ENCODE measurements at regions not wholly inside any gene's neighbourhood (a gene's known extent, or its start where the extent isn't known, plus 50 kb on each side); places are given as distances from the start of the nearest gene placed in this dataset.

DNA sequence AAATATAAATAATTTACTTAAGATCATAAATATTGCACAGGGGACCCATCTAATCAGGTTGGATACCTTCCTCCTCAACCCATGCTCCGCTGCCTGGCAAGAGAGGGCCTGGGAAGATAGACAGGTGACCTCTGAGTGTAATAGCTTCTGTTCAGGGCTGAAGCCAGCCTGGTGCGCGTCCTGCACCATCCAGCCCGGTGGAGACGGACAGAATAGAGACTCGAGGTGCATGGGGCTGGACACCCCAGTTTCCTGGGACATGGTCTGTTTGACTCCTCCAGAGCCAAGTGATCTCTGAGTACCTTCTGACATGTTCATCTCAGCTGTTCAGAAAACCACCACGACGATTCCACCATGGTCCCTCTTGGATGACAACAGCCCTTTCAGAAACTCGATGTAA lies 209.3 kb upstream of the MYT1L start:
- intact Hi-C loops (cut with micrococcal nuclease; ENCODE audit: unreplicated experiment) (no loop called here), in situ Hi-C loops (cut with MboI) (no loop called here)
- Histone ChIP-seq H3K27ac (ENCODE audit: control insufficient read depth, insufficient read depth) (no peak overlapping the region), H3K79me2 (ENCODE audit: control insufficient read depth, insufficient read depth, low read length) (no peaks in the 10 kb centered on the region), H3K27me3 (replicated peaks in 1 of 2; ENCODE audit: control insufficient read depth in 2 of 2, insufficient read depth in 2 of 2, low read length in 1 of 2) (no peaks in the 10 kb centered on the region), H2AFZ (ENCODE audit: control insufficient read depth, low read depth, low read length) (no peak overlapping the region), H3K4me2 (ENCODE audit: control insufficient read depth, insufficient read depth) (no peak overlapping the region), H3K9me3 (replicated peaks; ENCODE audit: control insufficient read depth, insufficient read depth, low read length) (no peaks in the 10 kb centered on the region), H3K36me3 (ENCODE audit: control insufficient read depth in 2 of 2, insufficient read depth in 2 of 2, low read length in 1 of 2) (no peaks in the 10 kb centered on the region), H4K20me1 (ENCODE audit: control insufficient read depth, insufficient read depth) (no peaks in the 10 kb centered on the region), H3K4me3 (no peak overlapping the region), H3K4me1 (ENCODE audit: control insufficient read depth, insufficient read depth, low read length) (no peaks in the 10 kb centered on the region), H3K9ac (ENCODE audit: control insufficient read depth, insufficient read depth, low read length) (no peak overlapping the region)
- FAIRE-seq: no peak
- TF ChIP-seq RFX5 (IDR thresholded peaks at IDR 0.05; ENCODE audit: low read depth, low read length): no peak
- TF ChIP-seq MYC (IDR thresholded peaks at IDR 0.05; ENCODE audit: insufficient read depth, insufficient read length, insufficient replicate concordance, low read length, severe bottlenecking): no peak
- TF ChIP-seq, protein P1, sequence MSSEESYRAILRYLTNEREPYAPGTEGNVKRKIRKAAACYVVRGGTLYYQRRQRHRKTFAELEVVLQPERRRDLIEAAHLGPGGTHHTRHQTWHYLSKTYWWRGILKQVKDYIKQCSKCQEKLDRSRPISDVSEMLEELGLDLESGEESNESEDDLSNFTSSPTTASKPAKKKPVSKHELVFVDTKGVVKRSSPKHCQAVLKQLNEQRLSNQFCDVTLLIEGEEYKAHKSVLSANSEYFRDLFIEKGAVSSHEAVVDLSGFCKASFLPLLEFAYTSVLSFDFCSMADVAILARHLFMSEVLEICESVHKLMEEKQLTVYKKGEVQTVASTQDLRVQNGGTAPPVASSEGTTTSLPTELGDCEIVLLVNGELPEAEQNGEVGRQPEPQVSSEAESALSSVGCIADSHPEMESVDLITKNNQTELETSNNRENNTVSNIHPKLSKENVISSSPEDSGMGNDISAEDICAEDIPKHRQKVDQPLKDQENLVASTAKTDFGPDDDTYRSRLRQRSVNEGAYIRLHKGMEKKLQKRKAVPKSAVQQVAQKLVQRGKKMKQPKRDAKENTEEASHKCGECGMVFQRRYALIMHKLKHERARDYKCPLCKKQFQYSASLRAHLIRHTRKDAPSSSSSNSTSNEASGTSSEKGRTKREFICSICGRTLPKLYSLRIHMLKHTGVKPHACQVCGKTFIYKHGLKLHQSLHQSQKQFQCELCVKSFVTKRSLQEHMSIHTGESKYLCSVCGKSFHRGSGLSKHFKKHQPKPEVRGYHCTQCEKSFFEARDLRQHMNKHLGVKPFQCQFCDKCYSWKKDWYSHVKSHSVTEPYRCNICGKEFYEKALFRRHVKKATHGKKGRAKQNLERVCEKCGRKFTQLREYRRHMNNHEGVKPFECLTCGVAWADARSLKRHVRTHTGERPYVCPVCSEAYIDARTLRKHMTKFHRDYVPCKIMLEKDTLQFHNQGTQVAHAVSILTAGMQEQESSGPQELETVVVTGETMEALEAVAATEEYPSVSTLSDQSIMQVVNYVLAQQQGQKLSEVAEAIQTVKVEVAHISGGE (CRISPR knock-in tag; IDR thresholded peaks at IDR 0.05): no peak
- no peak for ATAC-seq
- BruUV-seq (replicated peaks): no TSS peak
- POLR2A ChIA-PET: no interaction called here
- 16% methylated on average over 9 of the region's 9 CpGs for WGBS (ENCODE audit: insufficient coverage, insufficient replicate concordance, low lambda C conversion rate, missing lambda C conversion rate)
- CTCF ChIA-PET: no interaction called here
- no peak for DNase-seq (ENCODE audit: low read depth, low spot score)
- SMC1A ChIA-PET (ENCODE audit: uncharacterized antibody, unreplicated experiment): no interaction called here
- RAD21 ChIA-PET (ENCODE audit: unreplicated experiment): no interaction called here

DNA sequence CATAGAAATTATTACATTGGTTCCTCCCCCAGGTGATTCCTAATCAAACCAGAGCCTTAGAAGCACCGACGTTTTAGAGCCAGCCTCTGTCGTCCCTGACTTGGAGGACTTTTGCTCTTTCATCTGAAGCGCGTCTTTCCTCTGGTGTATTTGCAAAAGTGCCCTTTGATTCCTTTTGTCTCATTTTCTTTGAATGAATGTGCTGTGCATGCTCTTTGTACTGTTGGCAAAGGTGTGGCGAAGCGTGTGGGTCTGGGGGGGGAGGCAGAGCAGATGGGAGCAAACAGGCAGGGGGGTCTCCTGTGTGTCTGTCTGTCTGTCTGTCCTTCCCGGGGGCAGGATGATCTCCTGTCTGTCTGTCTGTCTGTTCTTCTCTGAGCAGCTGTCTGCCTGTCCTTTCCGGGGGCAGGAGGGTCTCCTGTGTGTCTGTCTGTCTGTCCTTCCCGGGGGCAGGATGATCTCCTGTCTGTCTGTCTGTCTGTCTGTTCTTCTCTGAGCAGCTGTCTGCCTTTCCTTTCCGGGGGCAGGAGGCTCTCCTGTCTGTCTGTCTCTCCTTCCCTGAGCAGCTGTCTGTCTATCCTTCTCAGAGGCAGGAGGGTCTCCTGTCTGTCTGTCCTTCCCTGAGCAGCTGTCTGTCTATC lies 205.5 kb upstream of the MYT1L start:
- Histone ChIP-seq H2AFZ (ENCODE audit: control insufficient read depth, low read depth, low read length) (no peak overlapping the region), H3K27me3 (replicated peaks in 1 of 2; ENCODE audit: control insufficient read depth in 2 of 2, insufficient read depth in 2 of 2, low read length in 1 of 2) (no peaks in the 10 kb centered on the region), H3K9ac (ENCODE audit: control insufficient read depth, insufficient read depth, low read length) (no peak overlapping the region), H3K36me3 (ENCODE audit: control insufficient read depth in 2 of 2, insufficient read depth in 2 of 2, low read length in 1 of 2) (no peaks in the 10 kb centered on the region), H3K4me2 (ENCODE audit: control insufficient read depth, insufficient read depth) (no peak overlapping the region), H3K9me3 (replicated peaks; ENCODE audit: control insufficient read depth, insufficient read depth, low read length) (no peaks in the 10 kb centered on the region), H3K4me3 (no peak overlapping the region), H3K4me1 (ENCODE audit: control insufficient read depth, insufficient read depth, low read length) (no peaks in the 10 kb centered on the region), H3K27ac (ENCODE audit: control insufficient read depth, insufficient read depth) (no peak overlapping the region), H3K79me2 (ENCODE audit: control insufficient read depth, insufficient read depth, low read length) (no peaks in the 10 kb centered on the region), H4K20me1 (ENCODE audit: control insufficient read depth, insufficient read depth) (no peaks in the 10 kb centered on the region)
- intact Hi-C loops (cut with micrococcal nuclease; ENCODE audit: unreplicated experiment) (no loop called here), in situ Hi-C loops (cut with MboI) (no loop called here)
- ChIA-PET POLR2A (no interaction called here), CTCF (no interaction called here), SMC1A (ENCODE audit: uncharacterized antibody, unreplicated experiment) (no interaction called here), RAD21 (ENCODE audit: unreplicated experiment) (no interaction called here)
- WGBS (ENCODE audit: insufficient coverage, insufficient replicate concordance, low lambda C conversion rate, missing lambda C conversion rate): 27% methylated on average over 9 of the region's 11 CpGs
- ATAC-seq: no peak
- no TSS peak for BruUV-seq (replicated peaks)
- no peak for DNase-seq (ENCODE audit: low read depth, low spot score)
- FAIRE-seq: no peak
- TF ChIP-seq ZNF217 (IDR thresholded peaks at IDR 0.05) (no peak), FOXK2 (IDR thresholded peaks at IDR 0.05) (no peak), NFYB (IDR thresholded peaks at IDR 0.05; ENCODE audit: insufficient read depth, low read depth, low read length) (no peak)
- TF ChIP-seq, protein P2, sequence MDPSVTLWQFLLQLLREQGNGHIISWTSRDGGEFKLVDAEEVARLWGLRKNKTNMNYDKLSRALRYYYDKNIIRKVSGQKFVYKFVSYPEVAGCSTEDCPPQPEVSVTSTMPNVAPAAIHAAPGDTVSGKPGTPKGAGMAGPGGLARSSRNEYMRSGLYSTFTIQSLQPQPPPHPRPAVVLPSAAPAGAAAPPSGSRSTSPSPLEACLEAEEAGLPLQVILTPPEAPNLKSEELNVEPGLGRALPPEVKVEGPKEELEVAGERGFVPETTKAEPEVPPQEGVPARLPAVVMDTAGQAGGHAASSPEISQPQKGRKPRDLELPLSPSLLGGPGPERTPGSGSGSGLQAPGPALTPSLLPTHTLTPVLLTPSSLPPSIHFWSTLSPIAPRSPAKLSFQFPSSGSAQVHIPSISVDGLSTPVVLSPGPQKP (IDR thresholded peaks at IDR 0.05; ENCODE audit: low read depth, low read length): no peak
- TF ChIP-seq, protein P3, sequence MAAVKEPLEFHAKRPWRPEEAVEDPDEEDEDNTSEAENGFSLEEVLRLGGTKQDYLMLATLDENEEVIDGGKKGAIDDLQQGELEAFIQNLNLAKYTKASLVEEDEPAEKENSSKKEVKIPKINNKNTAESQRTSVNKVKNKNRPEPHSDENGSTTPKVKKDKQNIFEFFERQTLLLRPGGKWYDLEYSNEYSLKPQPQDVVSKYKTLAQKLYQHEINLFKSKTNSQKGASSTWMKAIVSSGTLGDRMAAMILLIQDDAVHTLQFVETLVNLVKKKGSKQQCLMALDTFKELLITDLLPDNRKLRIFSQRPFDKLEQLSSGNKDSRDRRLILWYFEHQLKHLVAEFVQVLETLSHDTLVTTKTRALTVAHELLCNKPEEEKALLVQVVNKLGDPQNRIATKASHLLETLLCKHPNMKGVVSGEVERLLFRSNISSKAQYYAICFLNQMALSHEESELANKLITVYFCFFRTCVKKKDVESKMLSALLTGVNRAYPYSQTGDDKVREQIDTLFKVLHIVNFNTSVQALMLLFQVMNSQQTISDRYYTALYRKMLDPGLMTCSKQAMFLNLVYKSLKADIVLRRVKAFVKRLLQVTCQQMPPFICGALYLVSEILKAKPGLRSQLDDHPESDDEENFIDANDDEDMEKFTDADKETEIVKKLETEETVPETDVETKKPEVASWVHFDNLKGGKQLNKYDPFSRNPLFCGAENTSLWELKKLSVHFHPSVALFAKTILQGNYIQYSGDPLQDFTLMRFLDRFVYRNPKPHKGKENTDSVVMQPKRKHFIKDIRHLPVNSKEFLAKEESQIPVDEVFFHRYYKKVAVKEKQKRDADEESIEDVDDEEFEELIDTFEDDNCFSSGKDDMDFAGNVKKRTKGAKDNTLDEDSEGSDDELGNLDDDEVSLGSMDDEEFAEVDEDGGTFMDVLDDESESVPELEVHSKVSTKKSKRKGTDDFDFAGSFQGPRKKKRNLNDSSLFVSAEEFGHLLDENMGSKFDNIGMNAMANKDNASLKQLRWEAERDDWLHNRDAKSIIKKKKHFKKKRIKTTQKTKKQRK (IDR thresholded peaks at IDR 0.05; ENCODE audit: low read depth, low read length): no peak

Data from GM12878 (cell line).